H1 (cell line): ENCODE measurements at regions not wholly inside any gene's neighbourhood (a gene's known extent, or its start where the extent isn't known, plus 50 kb on each side); places are given as distances from the start of the nearest gene placed in this dataset.

Experiments used
- JUN ChIP-seq: IDR thresholded peaks from 2 replicates; pipeline ENCODE4 v1.6.1; 2011; ENCODE audit warnings: low read depth, mild to moderate bottlenecking, improper control_type of control experiment, low read length
- TF ChIP-seq, protein P1 (sequence below), 3 experiments: IDR thresholded peaks; 1 replicate in 2 of 3; 2 replicates in 1 of 3; pipeline versions ENCODE4 v1.5.1 to v1.6.1; 2011; ENCODE audit warnings: low read length in 3 of 3, mild to moderate bottlenecking in 3 of 3, inconsistent platforms in 2 of 3, low read depth in 1 of 3, moderate library complexity in 1 of 3; ENCODE audit not compliant: insufficient read depth in 1 of 3; ENCODE audit errors: control extremely low read depth in 1 of 3

GRCh38 chr12:38427442-38427841, 110.9 kb downstream of the ALG10B start:
- TF ChIP-seq, protein P1, sequence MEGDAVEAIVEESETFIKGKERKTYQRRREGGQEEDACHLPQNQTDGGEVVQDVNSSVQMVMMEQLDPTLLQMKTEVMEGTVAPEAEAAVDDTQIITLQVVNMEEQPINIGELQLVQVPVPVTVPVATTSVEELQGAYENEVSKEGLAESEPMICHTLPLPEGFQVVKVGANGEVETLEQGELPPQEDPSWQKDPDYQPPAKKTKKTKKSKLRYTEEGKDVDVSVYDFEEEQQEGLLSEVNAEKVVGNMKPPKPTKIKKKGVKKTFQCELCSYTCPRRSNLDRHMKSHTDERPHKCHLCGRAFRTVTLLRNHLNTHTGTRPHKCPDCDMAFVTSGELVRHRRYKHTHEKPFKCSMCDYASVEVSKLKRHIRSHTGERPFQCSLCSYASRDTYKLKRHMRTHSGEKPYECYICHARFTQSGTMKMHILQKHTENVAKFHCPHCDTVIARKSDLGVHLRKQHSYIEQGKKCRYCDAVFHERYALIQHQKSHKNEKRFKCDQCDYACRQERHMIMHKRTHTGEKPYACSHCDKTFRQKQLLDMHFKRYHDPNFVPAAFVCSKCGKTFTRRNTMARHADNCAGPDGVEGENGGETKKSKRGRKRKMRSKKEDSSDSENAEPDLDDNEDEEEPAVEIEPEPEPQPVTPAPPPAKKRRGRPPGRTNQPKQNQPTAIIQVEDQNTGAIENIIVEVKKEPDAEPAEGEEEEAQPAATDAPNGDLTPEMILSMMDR (IDR thresholded peaks at IDR 0.05; ENCODE audit: control extremely low read depth in 1 of 3, insufficient read depth in 1 of 3, low read depth in 1 of 3, low read length in 3 of 3), result no peak
- no peak for TF ChIP-seq JUN
